GM21381 (cell line): ENCODE measurements at regions not wholly inside any gene's neighbourhood (a gene's known extent, or its start where the extent isn't known, plus 50 kb on each side); places are given as distances from the start of the nearest gene placed in this dataset.
"Not testable (repeated sequence)": the region's sequence is repeated elsewhere in the genome, so short reads cannot be mapped to it uniquely, and the experiment has no call there.

Experiments used
- ATAC-seq: cut with Tn5 transposase; IDR thresholded peaks from one replicate; pipeline ENCODE4 v1.9.1; 2021; ENCODE audit warnings: mild to moderate bottlenecking, moderate library complexity; ENCODE audit not compliant: unreplicated experiment

- ATAC-seq: no peak
These were observed 403.2 kb upstream of the KLHL29 start for GRCh38 chr2:22981785-22982184.

DNA sequence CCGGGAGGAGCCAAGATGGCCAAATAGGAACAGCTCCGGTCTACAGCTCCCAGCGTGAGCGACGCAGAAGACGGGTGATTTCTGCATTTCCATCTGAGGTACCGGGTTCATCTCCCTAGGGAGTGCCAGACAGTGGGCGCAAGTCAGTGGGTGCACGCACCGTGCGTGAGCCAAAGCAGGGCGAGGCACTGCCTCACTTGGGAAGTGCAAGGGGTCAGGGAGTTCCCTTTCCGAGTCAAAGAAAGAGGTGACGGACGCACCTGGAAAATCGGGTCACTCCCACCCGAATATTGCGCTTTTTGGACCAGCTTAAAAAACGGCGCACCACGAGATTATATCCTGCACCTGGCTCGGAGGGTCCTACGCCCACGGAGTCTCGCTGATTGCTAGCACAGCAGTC, 400.8 kb upstream of the KLHL29 start:
- ATAC-seq: not testable (repeated sequence)

- ATAC-seq: no peak
These were observed 394.7 kb upstream of the KLHL29 start for GRCh38 chr2:22990246-22990645.

DNA sequence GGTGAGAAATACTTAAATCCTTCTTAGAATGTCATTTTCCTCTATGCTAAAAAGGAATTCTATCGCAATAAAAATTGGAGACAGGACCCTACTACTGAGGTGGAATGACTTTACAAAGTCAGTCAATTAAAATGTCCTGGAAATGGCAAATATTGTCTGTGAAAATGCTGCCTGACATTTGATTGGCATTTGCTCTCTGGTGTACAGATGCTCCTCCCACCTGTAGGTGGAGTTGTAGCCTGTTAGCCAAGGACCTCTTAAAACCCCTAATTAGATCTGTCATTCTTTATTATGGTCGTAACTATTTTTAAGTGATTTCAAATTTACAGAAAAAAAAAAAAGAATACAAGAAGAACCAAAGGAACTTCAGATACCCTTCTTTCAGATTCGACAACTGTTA, 393.1 kb upstream of the KLHL29 start:
- ATAC-seq: no peak

DNA sequence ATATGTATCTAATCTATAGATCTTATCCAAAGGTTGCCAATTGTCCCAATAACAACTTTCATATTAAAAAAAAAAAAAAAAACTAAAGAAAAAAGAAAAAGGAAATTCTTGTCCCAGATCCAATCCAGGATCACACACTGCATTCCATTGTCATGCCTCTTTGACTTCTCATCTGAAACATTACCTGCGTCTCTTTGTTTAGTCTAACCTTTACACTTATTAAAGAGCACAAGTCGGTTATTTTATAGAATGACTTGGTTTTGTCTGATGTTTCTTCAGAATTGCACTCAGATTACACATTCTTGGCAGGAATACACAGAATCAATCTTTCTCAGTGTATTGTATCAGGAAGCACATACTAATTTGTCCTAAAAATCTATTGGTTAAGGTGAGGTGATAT, 392.5 kb upstream of the KLHL29 start:
- ATAC-seq: no peak

- ATAC-seq: no peak
These were observed 391.7 kb upstream of the KLHL29 start for GRCh38 chr2:22993250-22993649.

DNA sequence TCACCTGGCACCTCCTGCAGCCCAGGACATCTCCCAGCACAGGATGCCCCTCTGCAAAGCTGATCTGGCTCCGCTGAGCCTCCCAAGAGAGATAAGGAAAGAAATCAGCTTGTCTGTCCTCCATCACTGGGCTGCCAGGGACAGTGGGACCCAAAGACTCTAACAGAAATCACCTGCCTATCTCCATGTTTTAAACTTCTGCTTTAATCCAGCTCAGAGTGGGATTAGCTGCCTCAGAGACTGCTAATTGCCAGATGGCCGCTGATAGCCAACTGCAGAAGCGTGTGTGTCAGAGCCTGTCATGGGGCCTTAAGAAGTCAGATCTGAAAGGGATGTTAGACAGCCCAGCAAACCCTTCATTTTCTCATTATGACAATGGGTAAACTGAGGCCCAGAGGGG, 389.4 kb upstream of the KLHL29 start:
- no peak for ATAC-seq

GRCh38 chr2:22996911-22997310, 388.1 kb upstream of the KLHL29 start:
- no peak for ATAC-seq

DNA sequence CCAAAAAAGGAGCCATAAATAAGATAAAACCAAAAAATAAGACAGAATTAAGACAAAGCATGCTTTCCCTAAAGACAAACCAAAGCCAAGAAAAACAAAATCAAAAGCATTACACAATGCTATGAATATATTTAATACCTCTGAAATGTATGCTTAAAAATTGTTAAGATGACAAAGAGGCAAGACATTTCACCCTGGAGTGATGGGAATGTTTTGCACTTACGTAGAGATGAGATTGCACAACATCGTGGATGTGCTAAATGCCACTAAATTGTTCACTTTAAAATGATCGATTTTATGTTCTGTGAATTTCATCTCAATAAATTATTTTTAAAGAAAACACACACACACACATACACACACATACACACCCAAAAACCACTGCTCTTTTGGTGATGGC, 386.6 kb upstream of the KLHL29 start:
- no peak for ATAC-seq

GRCh38 chr2:22999951-23000350, 385.0 kb upstream of the KLHL29 start:
- no peak for ATAC-seq

GRCh38 chr2:23002234-23002633, 382.7 kb upstream of the KLHL29 start:
- no peak for ATAC-seq

GRCh38 chr2:23005469-23005868, 379.5 kb upstream of the KLHL29 start:
- no peak for ATAC-seq

- ATAC-seq: no peak
These were observed 377.2 kb upstream of the KLHL29 start for GRCh38 chr2:23007631-23008235.

DNA sequence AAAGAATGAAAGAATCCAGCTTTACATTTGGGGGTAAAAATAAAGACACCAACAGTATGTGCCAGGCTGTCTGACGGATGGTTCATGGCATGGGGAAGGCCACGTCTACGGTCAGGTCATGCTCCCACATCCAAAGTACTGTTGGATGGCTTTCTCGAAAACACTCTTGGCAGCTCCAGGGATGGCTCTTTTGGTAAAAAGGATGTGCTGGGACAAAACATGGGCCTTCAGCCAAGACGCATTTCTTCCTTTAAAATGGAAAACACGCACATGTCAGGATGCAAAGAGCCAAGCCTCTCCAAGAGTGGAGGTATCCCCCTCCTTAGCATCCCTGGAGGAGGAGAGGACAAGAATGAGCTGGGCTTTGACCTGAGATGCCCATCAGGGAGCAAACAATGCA, 376.5 kb upstream of the KLHL29 start:
- no peak for ATAC-seq

- ATAC-seq: no peak
These were observed 376.0 kb upstream of the KLHL29 start for GRCh38 chr2:23008951-23009350.

- no peak for ATAC-seq
These were observed 375.3 kb upstream of the KLHL29 start for GRCh38 chr2:23009545-23010149.

- no peak for ATAC-seq
These were observed 372.5 kb upstream of the KLHL29 start for GRCh38 chr2:23012499-23012898.

GRCh38 chr2:23015651-23016200, 369.3 kb upstream of the KLHL29 start:
- ATAC-seq: no peak

- ATAC-seq: no peak
These were observed 365.5 kb upstream of the KLHL29 start for GRCh38 chr2:23019476-23019875.

DNA sequence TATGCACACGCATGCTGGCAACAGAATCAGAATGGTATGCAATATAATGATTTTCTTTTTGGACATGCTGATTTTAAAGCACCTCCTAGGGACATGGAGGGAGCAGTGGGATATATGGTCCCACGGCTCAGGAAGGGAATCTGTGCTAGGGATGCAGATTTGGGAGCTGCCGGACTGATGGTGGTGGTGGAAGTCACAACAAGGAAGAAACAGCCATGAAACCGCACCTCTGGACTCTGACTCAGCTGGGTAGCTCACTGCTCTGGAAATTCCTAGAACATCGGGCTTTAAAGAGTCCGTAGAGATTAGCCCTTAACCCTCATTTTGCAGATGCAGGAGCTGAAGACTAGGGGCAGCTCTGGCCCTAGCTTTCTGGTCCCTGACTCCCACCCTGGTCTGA, 364.3 kb upstream of the KLHL29 start:
- ATAC-seq: no peak

- no peak for ATAC-seq
These were observed 363.5 kb upstream of the KLHL29 start for GRCh38 chr2:23021311-23022120.

DNA sequence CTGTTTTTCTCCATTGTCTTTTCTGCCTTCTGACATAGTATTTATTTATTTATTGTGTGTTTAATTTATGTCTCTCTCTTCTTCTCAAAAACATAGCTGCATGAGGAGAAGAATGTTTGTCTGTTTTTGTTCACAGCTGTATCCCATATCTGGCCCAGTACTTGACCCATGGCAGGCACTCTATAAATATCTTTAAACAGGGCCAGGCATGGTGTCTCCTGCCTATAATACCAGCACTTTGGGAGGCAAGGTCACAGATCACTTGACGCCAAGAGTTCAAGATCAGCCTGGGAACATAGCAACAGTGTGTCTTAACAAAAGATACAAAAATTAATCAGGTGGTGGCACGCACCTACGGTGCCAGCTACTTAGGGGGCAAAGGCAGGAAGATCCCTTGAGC, 361.3 kb upstream of the KLHL29 start:
- no peak for ATAC-seq
